Ishikawa (cell line): ENCODE measurements at regions not wholly inside any gene's neighbourhood (a gene's known extent, or its start where the extent isn't known, plus 50 kb on each side); places are given as distances from the start of the nearest gene placed in this dataset.

Source experiments
- CEBPB ChIP-seq: IDR thresholded peaks from 2 replicates; pipeline ENCODE4 v1.6.1; 2012
- CREB1 ChIP-seq: IDR thresholded peaks from 2 replicates; pipeline ENCODE4 v1.6.1; 2012; ENCODE audit warnings: low read depth
- EGR1 ChIP-seq: IDR thresholded peaks from 2 replicates; pipeline ENCODE4 v1.6.1; 2012
- EP300 ChIP-seq: IDR thresholded peaks from 2 replicates; pipeline ENCODE4 v1.6.1; 2012; ENCODE audit warnings: borderline replicate concordance
- FOXM1 ChIP-seq: IDR thresholded peaks from 2 replicates; pipeline ENCODE4 v1.6.1; 2012; ENCODE audit warnings: low read depth, borderline replicate concordance
- NFIC ChIP-seq: IDR thresholded peaks from 2 replicates; pipeline ENCODE4 v1.6.1; 2012
- RAD21 ChIP-seq: IDR thresholded peaks from 2 replicates; pipeline ENCODE4 v1.6.1; 2012; ENCODE audit warnings: low read depth
- TAF1 ChIP-seq: IDR thresholded peaks from 2 replicates; pipeline ENCODE4 v1.6.1; 2012; ENCODE audit warnings: low read depth, mild to moderate bottlenecking
- TCF12 ChIP-seq: IDR thresholded peaks from 2 replicates; pipeline ENCODE4 v1.6.1; 2012; ENCODE audit warnings: low read depth
- TEAD4 ChIP-seq: IDR thresholded peaks from 2 replicates; pipeline ENCODE4 v1.6.1; 2012
- USF1 ChIP-seq: IDR thresholded peaks from 2 replicates; pipeline ENCODE4 v1.6.1; 2012
- YY1 ChIP-seq: IDR thresholded peaks from 2 replicates; pipeline ENCODE4 v1.6.1; 2012; ENCODE audit warnings: low read depth
- ZBTB7A ChIP-seq: IDR thresholded peaks from 2 replicates; pipeline ENCODE4 v1.6.1; 2012; ENCODE audit warnings: low read depth
- TF ChIP-seq, protein P1 (sequence below): IDR thresholded peaks from 2 replicates; pipeline ENCODE4 v1.6.1; 2012
- TF ChIP-seq, protein P2 (sequence below): IDR thresholded peaks from 2 replicates; pipeline ENCODE4 v1.6.1; 2012; ENCODE audit warnings: low read depth, mild to moderate bottlenecking

GRCh38 chr2:38214209-38214717 lies 138.3 kb upstream of the CYP1B1 start:
- TF ChIP-seq EP300 (no peak), CEBPB (no peak), NFIC (no peak), ZBTB7A (no peak), FOXM1 (no peak), TAF1 (no peak), TEAD4 (no peak), CREB1 (no peak), EGR1 (no peak), YY1 (no peak)
- TF ChIP-seq, protein P1, sequence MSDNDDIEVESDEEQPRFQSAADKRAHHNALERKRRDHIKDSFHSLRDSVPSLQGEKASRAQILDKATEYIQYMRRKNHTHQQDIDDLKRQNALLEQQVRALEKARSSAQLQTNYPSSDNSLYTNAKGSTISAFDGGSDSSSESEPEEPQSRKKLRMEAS: no peak
- TF ChIP-seq, protein P2, sequence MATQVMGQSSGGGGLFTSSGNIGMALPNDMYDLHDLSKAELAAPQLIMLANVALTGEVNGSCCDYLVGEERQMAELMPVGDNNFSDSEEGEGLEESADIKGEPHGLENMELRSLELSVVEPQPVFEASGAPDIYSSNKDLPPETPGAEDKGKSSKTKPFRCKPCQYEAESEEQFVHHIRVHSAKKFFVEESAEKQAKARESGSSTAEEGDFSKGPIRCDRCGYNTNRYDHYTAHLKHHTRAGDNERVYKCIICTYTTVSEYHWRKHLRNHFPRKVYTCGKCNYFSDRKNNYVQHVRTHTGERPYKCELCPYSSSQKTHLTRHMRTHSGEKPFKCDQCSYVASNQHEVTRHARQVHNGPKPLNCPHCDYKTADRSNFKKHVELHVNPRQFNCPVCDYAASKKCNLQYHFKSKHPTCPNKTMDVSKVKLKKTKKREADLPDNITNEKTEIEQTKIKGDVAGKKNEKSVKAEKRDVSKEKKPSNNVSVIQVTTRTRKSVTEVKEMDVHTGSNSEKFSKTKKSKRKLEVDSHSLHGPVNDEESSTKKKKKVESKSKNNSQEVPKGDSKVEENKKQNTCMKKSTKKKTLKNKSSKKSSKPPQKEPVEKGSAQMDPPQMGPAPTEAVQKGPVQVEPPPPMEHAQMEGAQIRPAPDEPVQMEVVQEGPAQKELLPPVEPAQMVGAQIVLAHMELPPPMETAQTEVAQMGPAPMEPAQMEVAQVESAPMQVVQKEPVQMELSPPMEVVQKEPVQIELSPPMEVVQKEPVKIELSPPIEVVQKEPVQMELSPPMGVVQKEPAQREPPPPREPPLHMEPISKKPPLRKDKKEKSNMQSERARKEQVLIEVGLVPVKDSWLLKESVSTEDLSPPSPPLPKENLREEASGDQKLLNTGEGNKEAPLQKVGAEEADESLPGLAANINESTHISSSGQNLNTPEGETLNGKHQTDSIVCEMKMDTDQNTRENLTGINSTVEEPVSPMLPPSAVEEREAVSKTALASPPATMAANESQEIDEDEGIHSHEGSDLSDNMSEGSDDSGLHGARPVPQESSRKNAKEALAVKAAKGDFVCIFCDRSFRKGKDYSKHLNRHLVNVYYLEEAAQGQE: no peak

- TF ChIP-seq RAD21 (no peak), CEBPB (no peak), NFIC (no peak), EGR1 (no peak), TAF1 (no peak), ZBTB7A (no peak), TCF12 (no peak), TEAD4 (no peak), EP300 (no peak), FOXM1 (no peak), YY1 (no peak)
- TF ChIP-seq, protein P2: no peak
Observed at GRCh38 chr2:38213619-38214167, 137.7 kb upstream of the CYP1B1 start.

- TF ChIP-seq CREB1 (no peak), TCF12 (no peak), EGR1 (no peak), USF1 (no peak), ZBTB7A (no peak), FOXM1 (no peak), TEAD4 (no peak), YY1 (no peak), EP300 (no peak), TAF1 (no peak), CEBPB (no peak), NFIC (no peak)
- TF ChIP-seq, protein P2: no peak
- TF ChIP-seq, protein P1: no peak
Observed at GRCh38 chr2:38212312-38212711, 136.4 kb upstream of the CYP1B1 start.

- TF ChIP-seq RAD21 (no peak), YY1 (no peak), TAF1 (no peak), TEAD4 (no peak), CREB1 (no peak), EGR1 (no peak), FOXM1 (no peak), USF1 (no peak)
- TF ChIP-seq, protein P2: no peak
- TF ChIP-seq, protein P1: no peak
Observed at GRCh38 chr2:38207168-38207567, 131.2 kb upstream of the CYP1B1 start.
